Lower leg skin (tissue), 4 donors: ENCODE measurements at regions not wholly inside any gene's neighbourhood (a gene's known extent, or its start where the extent isn't known, plus 50 kb on each side); places are given as distances from the start of the nearest gene placed in this dataset.

Experiments used
- DNase-seq, 2 donors: peaks; one replicate each; pipeline ENCODE4 v3.0.0-alpha.2; 2019; ENCODE audit warnings: low spot score in 2 of 2
- H3K4me3 ChIP-seq: fragments of 200-600 bp; sonication (generic); 2 replicates; pipeline ENCODE4 v1.5.1; 2017; ENCODE audit warnings: mild to moderate bottlenecking, low read depth; ENCODE audit not compliant: poor library complexity, severe bottlenecking
- POLR2A ChIP-seq, 2 donors: fragments of 450-650 bp; IDR thresholded peaks; one replicate each; pipeline ENCODE4 v1.6.1; 2016 to 2017; ENCODE audit warnings: antibody characterized with exemption in 2 of 2, mild to moderate bottlenecking in 1 of 2, moderate library complexity in 1 of 2
- WGBS, 2 donors: methylation state at CpG; one replicate each; pipeline ENCODE4 v1.1.5; 2018; 5-methylcytosine and 5-hydroxymethylcytosine counted together
- intact Hi-C: fragments of 100-400 bp; cut with DNase I; formaldehyde crosslinking; loops from one replicate; pipeline ENCODE4 v1.15.0; 2023; ENCODE audit warnings: low total_unique reads
- TF ChIP-seq, protein P1 (sequence below), 3 donors: fragments of 450-650 bp; IDR thresholded peaks; one replicate each; pipeline ENCODE4 v1.5.1; 2016; ENCODE audit warnings: antibody characterized with exemption in 3 of 3, mild to moderate bottlenecking in 3 of 3, moderate library complexity in 2 of 3

DNA sequence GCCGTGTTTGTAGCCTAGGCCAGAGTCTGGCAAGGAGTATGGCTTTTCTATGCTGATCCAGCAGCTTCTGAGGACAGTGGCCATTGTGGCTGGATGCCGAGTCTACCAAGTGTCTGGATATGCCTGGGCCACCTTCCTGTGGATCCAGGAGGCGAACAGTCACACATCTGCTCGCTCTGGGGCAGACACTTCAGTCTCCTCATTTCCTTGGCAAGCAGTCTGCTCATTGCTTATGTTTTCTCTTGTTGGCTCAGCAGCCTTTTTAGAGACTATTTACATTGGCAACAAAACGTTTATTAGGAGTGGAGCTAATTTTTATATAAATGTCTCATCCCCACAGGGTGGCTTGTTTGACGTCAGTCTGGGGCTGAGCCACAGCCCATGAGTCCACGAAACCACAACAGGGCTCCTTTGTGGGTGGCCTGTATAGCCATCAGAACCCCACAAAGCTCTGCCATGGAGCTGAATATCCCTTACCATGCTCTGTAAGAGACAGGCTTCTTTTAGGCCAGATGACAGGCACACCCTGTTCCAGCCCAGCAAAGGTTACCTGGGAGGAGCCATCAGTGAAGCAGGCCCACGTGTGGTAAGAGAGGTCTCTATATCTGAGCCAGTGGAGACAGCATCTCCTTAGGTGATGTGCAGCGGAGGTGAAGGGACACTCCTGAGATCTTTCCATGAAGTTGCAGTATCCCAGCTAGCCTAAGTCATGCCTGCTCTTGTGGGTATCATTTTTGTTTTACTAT is 221.7 kb downstream of the DIRAS2 start:
- no peak overlapping the region for H3K4me3 ChIP-seq
- intact Hi-C loops: no loop called here
- no peak for DNase-seq
- 33 to 41% methylated on average over 8 of the region's 9 CpGs for WGBS, 2 donors
- TF ChIP-seq POLR2A (IDR thresholded peaks at IDR 0.05): no peak
- TF ChIP-seq, protein P1, sequence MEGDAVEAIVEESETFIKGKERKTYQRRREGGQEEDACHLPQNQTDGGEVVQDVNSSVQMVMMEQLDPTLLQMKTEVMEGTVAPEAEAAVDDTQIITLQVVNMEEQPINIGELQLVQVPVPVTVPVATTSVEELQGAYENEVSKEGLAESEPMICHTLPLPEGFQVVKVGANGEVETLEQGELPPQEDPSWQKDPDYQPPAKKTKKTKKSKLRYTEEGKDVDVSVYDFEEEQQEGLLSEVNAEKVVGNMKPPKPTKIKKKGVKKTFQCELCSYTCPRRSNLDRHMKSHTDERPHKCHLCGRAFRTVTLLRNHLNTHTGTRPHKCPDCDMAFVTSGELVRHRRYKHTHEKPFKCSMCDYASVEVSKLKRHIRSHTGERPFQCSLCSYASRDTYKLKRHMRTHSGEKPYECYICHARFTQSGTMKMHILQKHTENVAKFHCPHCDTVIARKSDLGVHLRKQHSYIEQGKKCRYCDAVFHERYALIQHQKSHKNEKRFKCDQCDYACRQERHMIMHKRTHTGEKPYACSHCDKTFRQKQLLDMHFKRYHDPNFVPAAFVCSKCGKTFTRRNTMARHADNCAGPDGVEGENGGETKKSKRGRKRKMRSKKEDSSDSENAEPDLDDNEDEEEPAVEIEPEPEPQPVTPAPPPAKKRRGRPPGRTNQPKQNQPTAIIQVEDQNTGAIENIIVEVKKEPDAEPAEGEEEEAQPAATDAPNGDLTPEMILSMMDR (IDR thresholded peaks at IDR 0.05): no peak

GRCh38 chr9:90421786-90422185 is 220.8 kb downstream of the DIRAS2 start:
- no peak for DNase-seq
- H3K4me3 ChIP-seq: no peak overlapping the region
- intact Hi-C loops: no loop called here
- TF ChIP-seq, protein P1 (IDR thresholded peaks at IDR 0.05): no peak
- no peak for TF ChIP-seq POLR2A (IDR thresholded peaks at IDR 0.05)
- WGBS, 2 donors: 86 to 90% methylated on average over 3 of the region's 3 CpGs

DNA sequence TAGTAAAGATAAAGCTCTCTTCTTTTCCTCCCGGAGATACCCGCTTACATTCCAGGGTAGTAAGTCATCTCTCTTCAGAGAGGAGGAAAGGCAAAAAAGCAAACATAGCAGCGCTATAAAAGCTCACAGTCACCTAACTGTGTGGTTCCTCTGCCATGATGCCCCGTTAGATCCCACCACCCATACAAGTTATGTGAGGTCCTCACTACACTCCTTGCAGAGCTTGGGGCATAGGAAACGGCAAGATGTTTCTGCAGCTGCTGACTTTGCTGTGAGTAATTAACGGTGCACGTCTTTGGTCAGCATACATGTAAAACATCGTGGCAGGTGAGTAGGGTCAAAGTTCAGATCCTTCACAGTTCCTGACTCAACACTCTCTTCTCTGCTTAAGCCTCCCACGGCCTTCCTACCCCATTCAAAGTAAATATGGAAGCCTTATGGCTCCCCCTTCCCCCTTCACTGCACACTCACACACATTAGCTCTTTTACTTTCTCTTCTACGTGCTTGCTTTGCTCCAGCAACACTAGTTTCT is 218.9 kb downstream of the DIRAS2 start:
- no peak for DNase-seq
- WGBS, 2 donors: 72 to 78% methylated on average over 10 of the region's 10 CpGs
- intact Hi-C loops: no loop called here
- H3K4me3 ChIP-seq: no peak overlapping the region
- no peak for TF ChIP-seq POLR2A (IDR thresholded peaks at IDR 0.05)
- TF ChIP-seq, protein P1 (IDR thresholded peaks at IDR 0.05): no peak

- H3K4me3 ChIP-seq: no peak overlapping the region
- 88 to 92% methylated on average over 10 of the region's 10 CpGs for WGBS, 2 donors
- DNase-seq: no peak
- TF ChIP-seq, protein P1 (IDR thresholded peaks at IDR 0.05): no peak
- no peak for TF ChIP-seq POLR2A (IDR thresholded peaks at IDR 0.05)
- intact Hi-C loops: no loop called here
These were observed 214.1 kb downstream of the DIRAS2 start for GRCh38 chr9:90428517-90428916.

- DNase-seq: no peak
- TF ChIP-seq POLR2A (IDR thresholded peaks at IDR 0.05): no peak
- TF ChIP-seq, protein P1 (IDR thresholded peaks at IDR 0.05): no peak
- intact Hi-C loops: no loop called here
- 55 to 57% methylated on average over 8 of the region's 8 CpGs for WGBS, 2 donors
- H3K4me3 ChIP-seq: no peak overlapping the region
These were observed 209.7 kb downstream of the DIRAS2 start for GRCh38 chr9:90432951-90433350.
